Left lobe of liver (tissue), 2 donors: ENCODE measurements at regions not wholly inside any gene's neighbourhood (a gene's known extent, or its start where the extent isn't known, plus 50 kb on each side); places are given as distances from the start of the nearest gene placed in this dataset.
A peak's percentile ranks its signal among the peaks of the same experiment; 100 is the strongest.

Source experiments
- ATAC-seq: fragments of 200-7000 bp; cut with Tn5 transposase; one replicate; pipeline ENCODE4 v1.9.1; 2020; ENCODE audit warnings: mild to moderate bottlenecking, moderate library complexity
- DNase-seq: peaks from one replicate; pipeline ENCODE4 v3.0.0-alpha.2; 2020; ENCODE audit warnings: low spot score
- donor health status: DM: no; HTN: no; CAD: no; lungs with moderate emphysema.
- donor health status: DM: no; HTN: yes; CAD: no.

DNA sequence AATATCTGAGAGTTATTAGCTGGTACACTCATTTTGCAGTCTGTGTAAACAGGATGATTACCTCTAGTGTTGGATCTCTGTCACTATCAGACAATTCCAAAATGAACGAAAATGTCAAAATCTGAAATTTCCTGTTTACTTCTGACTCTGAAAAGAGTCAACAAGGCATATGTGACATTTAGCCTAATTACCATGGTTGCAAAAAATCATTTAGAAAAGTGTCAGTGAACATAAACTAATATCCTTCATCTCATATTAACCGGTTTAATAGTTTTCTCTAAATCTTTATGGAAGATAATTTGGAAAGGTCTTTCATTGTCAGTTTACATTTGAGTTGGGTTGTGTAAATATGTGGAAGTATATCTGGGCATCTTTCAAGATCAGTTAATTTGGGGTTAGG lies 431.8 kb upstream of the HSF2 start:
- DNase-seq: no peak

DNA sequence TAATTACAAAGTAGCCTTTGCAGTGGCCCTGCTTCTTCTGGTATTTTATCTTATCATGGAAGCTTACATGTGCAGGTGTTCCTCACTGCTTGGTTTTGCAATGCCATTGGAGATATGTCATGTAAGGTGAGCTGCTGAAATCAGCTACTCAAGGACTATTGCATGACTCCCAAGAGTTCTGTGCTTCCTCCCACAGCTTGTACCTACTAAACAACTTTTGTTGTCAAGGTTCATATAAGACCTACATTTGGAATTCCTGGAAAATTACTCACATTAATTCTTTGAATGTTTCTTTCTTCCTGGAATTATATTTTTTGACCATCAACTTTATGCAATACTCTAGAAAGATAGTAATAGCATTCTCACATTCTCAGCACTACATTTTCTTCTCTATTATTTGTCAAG lies 427.5 kb upstream of the HSF2 start:
- ATAC-seq (no peak), DNase-seq (no peak)

More for the DNA sequence above, 431.8 kb upstream of the HSF2 start:
- ATAC-seq: no peak

DNA sequence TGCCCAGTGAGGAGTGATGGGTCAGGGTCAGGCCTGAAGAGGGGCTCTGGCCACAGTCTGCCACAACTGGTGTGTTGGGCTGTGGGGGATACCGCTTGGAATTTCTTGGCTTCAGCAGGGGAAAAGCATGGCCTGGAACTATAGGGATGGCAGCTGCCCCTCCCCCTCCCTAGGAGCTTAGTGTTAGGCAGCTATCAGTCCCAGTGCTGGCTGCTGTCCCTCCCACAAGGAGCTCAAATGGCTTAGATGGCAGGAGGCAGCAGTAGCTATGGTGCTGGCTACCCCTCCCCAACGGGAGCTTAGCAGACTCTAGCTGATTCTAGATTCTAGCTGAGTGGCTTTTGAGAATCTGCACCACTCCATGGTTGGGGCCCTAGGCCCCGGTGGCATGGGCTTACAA lies 414.5 kb upstream of the HSF2 start:
- DNase-seq (no peak), ATAC-seq (no peak)

DNA sequence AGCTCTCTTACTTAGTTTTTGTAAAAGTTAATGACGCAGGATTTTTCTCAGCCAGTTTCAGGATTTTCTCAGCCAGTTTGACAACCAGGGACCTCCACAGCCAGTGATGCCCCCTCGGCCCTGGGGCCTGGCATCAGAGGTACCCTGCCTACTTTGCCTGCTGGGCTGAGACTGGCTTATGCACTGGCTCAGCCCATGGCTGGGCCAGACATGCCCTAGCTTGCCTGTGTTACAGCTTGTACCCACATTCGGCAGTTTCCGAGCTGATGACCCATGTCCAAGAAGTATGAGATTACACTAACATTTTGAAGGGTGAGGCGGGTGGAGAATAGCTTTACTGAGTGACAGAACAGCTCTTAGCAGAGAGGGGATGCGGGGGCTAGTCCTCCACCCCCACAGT lies 406.1 kb upstream of the HSF2 start:
- ATAC-seq (no peak), DNase-seq (no peak)

DNA sequence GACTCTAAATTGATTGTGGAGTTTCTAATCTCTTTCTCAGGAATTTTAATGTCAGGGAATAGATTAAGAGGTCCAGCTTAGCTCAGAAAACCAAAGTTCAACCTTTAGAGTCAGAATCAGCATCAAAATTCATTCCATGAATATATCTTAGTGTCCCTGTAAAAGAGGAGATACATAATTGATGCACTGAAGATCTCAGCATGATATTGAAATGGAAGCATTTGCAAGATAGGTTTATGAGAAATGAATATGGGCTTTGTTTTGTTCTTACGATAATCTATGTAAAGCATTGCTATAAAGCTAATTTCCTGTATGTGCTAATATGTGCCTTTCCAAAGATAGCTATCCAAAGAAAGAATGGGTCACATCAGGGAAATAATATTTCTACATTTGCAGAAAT lies 404.5 kb upstream of the HSF2 start:
- no peak for ATAC-seq
- DNase-seq: no peak

DNA sequence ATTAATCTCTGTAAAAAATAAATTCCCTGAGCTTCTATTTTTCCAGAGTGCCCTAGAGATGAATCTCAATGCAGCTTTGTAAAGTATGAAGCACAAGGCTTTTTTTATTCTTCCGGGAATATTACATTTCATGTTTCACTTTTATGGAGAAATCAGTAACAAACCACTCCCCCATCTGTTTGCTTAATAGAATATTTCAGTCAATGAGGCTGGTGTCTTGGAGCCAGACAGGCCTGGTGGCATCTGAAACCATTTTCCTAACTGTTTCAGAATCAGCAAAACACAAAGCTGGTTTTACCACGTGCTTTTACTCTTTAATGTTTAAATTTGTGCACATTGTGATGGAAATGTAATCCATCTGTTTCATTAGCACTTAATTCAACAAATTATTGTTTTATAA lies 400.8 kb upstream of the HSF2 start:
- no peak for ATAC-seq
- DNase-seq: no peak

DNA sequence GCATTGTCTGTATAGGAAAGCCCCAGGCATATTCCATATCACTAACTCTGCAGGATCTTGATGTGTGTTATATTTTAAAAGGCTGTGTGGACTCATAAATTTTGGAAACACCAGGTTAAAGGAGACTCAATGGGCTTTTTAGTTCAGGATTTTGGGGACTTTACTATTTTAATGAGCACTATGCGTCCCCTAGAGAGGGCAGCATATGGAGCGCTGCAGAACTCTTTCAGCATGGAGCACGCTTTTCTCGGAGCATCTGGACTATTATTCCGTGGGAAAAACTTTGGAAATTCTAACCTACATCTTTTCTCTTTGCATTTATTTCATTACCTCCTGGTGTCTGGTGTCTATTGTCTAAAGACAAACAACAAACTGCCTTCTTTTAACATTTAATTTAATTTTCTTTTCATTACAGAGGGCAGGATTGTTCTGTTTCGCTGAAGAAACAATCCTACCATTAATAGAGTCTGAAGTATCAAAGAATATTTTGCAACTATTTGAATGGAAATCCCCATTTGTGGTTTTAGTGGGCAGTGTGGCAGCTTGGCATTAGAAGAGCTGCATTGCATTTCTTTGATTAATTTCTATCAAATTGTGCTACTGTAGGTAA lies 399.9 kb upstream of the HSF2 start:
- DNase-seq (no peak), ATAC-seq (no peak)

DNA sequence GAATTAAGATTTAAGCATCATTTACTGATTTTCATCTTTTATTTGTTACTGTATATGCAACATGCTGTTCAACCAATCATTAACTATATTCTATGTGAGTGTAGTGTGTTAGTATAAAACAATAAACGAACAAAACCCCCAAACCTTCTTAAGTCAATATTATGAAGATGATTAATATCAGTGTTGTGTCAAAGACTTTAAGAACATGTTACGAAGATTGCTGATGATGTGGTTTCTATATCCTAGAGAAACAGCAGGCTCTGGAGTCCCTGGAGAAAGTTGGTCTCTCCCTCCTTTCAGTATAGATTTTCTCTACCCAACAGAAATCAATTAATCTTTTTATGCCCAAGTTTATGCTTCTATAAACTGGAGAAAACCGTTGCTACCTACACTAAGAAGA lies 393.8 kb upstream of the HSF2 start:
- ATAC-seq: no peak
- no peak for DNase-seq

DNA sequence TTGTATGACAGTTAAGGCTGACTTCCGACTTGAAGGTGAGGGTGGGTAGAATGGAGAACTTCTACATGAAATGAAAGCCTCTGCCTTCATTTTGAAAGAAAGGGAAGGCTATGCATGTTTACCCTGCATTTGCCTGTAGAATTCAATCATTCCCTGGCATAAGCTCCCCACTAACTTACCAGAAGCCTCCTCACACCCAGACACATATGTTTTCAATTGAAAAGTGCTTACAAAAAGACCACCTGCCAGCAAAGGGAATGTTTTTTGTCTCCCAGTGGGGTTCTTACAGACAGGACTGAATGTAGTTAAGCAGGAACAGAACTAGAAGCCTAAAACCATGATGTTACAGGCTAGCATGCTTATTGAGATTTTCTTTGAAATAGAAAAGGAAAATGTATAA lies 392.1 kb upstream of the HSF2 start:
- ATAC-seq (no peak), DNase-seq (no peak)

DNA sequence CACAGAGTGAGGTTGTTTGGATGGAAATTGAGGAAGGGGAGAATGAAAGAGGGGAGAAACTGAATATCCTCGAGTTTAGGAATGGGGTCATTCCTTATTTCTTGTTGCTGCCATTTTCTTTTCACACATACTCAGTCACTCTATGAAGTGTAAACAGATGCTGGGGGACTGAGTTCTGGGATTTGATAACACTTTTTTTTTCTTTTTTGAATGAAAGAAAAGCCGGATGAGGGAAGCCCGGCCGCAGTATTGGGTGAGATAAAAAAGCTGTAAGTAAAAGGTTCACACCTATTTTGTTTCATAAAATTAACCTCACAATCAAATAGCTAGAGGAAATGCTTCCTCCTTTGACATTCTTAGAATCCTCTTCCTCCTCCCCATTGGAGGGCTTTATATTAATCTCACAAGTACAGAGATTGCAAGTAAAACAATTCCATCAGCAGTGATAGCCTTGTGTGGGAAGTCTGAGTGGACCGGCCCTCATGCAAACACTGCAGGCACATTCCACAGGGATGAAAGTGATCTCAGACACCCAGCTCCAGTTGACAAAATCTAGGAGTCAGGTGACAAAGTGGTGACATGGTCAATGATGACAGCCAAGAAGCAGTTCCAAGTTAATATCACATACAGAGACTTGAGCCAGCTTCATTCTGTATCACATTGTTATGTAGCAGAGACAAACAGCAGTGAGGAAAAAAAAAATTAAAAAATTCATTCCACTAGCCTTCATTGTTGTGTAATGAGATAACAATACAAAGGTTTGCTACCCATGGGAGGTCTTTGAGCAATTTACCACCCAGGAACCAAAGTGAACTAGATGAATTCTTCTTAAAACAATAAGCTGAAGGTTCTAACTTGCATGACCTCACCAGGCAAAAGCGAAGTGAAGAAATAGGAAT lies 391.1 kb upstream of the HSF2 start:
- DNase-seq (no peak), ATAC-seq (no peak)

DNA sequence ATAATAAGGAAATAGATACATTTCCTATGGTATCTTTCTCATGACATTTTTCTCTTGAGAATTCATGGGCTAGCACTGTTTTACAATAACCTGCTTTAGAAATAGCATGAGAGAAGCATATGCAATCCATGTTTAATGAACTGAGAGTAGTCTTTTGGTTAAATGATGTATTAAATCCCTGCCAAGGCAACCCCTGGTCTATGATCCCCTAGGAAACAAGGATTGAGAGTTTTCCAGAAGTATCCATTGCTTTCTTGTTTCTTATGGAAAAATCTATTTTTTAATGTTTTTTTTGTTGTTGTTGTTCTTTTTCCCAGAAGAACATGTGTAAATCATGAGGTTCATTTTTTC lies 390.5 kb upstream of the HSF2 start:
- DNase-seq: no peak
- ATAC-seq: no peak

DNA sequence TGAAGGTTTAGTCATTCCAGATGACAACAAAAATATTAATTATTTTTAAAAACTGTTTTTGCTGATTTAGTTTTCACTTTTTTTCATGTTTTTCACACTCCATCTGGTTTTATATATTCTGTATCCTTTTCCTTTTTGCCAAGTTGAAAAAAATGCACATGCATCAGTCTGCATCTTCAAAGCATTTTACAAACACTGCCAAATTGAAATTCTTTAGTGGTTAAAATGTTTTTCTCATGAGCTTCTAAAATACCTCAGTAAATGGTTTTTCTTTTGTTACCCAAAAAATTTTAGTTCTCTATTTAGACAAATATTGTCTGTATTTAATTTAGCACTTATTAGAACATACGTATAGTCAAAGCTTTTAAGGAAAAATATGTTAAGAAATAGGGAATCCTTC lies 386.9 kb upstream of the HSF2 start:
- no peak for DNase-seq
- no peak for ATAC-seq

DNA sequence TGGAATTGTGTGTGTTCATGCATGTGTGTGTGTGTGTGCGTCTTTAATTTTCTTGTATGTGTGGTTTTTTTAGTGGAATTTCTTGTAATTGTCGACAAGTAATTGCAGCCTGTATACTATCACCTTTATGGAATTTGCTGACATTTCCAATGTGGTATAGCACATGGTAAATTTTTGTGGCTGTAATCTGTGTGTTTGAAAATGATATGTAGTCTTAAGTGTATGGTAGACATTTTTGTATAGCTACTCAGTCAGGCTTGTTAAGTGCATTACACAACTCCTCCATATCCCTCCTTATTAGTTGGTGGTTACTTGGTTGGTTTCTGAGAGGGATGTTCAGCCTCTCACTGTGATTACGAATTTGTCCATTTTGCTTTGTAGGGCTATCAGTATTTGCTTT lies 384.5 kb upstream of the HSF2 start:
- ATAC-seq (no peak), DNase-seq (no peak)

DNA sequence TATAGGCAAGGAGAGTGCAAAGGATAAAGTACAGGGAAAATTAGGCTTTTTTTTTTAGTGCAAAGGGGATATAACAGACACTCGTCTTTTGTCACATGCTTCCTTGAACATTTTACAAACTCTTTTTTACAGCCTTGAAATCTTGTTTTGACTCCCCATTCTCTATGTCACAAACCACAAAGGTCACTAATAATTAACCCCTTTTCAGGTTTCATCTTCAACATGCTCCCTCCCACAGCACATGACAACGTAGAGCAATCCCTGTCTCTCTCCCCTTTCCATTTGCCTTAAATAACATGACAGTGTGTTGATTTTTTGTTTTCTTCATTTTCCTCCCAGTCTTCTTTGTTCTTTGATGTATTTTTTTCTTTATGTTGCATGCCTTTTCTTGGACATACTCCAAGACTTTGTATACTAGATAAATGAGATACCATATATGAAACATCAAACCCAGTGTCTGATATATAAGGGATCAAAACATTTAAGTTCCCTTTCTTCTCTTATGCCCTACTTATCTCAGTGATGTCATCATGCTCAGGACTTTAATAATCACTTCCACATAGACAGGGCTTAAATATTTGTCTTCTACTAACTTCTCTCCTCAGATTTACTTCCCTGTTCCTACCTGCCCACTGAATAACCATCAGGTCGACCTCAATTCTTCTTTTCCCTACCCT lies 378.7 kb upstream of the HSF2 start:
- ATAC-seq: no peak
- no peak for DNase-seq

DNA sequence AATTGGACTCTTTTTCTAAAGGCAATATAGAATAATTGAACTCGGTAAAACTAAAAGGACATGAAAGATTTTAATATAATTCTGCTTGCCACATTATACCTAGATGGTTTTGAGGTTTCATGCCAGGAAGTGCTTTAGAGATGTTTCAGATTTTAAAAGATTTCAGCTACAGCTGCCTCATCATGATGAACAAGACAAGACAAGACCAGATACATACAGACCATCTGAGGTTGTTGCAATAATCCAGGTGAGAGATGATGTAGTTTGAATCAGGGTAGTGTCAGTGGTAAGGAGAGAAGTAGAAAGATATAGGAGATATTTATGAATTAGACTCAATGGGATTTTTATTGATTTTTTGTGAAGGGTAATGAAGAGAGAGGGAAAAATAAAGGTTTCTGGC lies 374.3 kb upstream of the HSF2 start:
- no peak for DNase-seq
- no peak for ATAC-seq

DNA sequence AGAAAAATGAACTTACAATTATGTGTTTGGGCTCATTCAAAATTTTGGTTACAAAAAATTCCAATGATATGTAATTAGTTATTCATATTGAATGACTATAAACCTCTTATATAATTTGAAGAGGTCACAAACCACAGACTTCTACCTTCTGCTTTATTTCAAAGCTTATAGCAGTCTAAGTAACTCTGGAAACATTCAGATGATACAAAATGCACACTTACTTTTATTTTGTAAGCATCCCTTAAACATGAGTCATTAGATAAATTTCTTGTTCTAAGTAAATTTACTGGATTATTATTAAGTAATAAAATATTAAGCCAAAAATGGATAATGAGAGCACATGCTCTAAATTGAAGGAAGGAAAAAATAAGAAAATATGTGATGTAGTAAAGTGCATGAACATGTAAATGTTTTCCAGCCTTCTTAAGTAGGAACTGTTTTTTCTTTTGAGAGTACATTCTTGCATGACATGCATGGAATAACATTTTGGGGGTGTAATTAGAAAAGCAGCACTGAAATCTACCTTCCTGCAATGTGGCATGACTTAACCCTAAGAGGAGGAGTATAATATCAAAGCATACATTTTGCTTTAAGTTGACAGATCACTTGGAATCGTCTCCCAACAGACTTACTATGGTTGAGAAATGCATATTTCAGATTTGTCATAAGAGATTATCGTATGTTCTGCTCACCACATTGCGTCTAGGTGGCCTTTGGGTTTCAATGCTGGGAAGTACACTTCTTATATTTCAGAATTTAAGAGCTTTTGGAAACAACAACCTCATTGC lies 372.7 kb upstream of the HSF2 start:
- DNase-seq: no peak
- ATAC-seq: no peak

DNA sequence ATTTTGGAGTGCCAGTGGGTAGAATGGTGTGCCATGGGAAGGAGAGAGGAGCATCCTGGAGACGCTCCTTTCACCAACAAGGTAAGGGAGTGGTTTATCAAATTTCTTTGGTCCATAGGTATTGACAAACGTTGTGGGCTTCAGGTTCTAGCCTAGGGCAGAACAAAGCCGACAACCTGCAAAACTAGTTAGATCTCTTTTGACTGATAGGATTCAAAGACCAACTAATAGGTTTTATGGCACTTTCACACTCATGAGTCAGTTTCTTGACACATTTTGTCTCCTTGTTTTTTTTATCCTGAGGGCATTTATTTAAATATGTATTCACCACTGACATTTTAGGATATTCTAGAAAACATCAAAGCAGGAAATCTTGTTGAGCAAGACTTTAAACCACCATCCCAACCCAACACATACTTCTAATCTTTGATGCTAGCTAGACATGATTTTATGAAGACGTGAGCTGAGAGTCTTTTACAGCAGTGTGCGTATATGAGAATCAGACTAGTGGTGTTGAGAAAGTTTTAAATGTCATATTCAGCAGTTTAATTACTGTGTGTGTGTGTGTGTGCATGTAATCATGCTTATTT lies 370.4 kb upstream of the HSF2 start:
- ATAC-seq (no peak), DNase-seq (no peak)

DNA sequence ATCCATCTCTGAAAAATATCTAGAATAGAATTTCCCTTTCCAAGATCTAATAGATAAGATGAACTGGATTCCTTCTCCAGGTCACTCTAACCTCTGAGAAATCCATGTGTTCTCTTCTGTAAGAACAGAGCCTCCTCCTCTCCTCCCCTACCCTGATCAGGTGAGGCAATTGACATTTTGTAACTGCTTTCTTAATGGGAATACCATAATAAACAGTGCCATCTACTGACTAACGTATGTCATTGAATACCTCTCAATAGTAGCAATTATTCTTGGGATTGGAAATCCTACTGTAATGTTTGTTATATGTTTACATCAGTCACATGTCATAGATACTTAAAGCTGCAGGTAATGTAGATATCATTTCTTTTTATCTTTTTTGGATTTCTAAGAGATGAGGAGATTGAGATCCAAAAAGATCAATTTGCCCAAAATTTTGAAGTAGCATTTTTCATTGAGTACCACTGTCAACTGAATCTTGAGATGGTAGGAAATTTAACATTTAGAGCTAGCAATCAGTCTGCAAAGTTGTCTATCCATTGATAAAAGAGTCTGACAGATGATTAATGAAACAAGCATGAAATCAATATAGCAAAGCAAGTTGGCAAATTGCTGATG lies 365.8 kb upstream of the HSF2 start:
- DNase-seq (no peak), ATAC-seq (peak; percentile 97)

DNA sequence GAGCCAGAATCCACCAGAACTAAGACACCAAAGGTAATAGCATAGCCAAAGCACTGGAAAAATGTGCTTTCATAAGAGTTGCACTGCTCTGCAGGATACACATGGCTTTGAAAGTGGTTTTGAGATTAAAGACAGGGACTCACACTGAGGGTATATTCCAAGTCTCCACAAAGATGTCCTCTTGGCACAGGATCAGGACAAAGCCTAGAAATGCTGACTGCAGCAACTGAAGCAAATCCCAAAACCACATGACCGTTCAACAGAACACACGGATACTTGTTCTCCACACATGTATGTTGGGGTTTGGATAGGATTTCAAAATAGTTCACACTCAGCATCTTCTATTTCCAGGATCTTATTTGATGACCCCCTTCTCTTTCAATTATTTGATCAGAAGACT lies 364.3 kb upstream of the HSF2 start:
- no peak for DNase-seq
- no peak for ATAC-seq

DNA sequence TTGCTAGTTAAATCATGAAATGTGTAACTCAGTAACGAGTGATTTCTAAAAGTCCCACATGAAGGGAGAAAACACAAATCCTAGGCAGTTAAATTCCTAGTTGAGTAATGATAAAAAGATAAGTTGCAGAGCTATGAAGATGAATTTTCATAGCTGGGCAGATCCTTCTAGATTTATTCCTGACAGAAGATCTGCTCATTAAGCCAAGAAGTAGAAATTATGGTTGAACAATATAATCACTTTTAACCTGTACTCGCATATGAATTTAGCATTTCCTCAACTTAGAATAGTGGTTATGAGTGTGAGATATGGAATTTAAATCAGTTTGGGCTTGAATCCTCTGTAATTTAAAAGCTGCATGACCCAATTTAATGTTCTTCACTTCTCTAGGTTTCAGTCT lies 359.2 kb upstream of the HSF2 start:
- ATAC-seq: no peak
- DNase-seq: no peak

DNA sequence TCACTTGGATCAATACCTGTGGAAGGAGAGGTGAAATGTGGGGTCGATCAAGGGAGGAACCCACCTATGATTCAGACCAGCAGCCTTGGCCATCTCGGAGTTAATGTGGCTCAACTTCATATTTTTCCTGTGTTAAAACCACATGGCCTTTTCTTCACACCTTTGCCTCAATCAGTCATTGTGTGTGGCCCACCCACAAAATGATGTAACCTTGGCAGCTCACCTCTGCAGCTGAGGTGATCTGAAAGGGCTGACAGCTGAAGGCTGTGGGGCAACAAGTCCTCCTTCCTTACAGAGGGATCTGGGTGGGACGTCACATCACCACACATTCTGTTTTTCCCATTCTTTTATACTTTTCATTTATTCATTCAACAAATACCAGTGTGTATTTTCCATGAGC lies 357.1 kb upstream of the HSF2 start:
- ATAC-seq (no peak), DNase-seq (no peak)
